SK-MEL-5 (cell line): ENCODE measurements at regions not wholly inside any gene's neighbourhood (a gene's known extent, or its start where the extent isn't known, plus 50 kb on each side); places are given as distances from the start of the nearest gene placed in this dataset.

Experiments
- DNase-seq: peaks from one replicate; pipeline ENCODE4 v3.0.0-alpha.2; 2016; ENCODE audit warnings: low read depth, low spot score
- in situ Hi-C: cut with HindIII; loops from 2 replicates; pipeline ENCODE4 v1.10.0; 2016; ENCODE audit warnings: low sequenced_read_pairs, high pct_unique_total_duplicates, low pct_unique_long_range_greater_than_20kb

- in situ Hi-C loops: no loop called here
- DNase-seq: peak; percentile 65
Observed at GRCh38 chr21:41640748-41641509, 125.9 kb downstream of the RIPK4 start.

DNA sequence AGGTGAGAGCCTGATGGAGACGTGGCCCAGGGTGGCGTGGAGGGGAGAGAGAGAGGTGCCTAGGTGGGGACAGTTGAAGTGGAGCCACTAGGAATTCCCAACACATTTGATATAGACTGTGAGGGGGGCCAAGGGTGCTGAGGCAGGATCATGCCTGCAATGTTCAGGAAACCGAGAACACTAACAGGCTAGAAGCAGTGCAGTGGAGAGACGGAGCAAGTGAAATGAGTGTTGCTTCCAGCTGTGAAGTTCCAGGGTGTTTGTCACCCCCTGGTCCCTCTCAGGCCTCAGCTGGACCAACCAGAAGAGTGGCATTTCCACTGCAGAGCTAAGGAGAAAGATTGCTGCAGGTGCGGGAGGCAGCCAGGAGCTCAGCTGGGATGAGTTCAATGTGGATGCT is 127.1 kb downstream of the RIPK4 start:
- DNase-seq: no peak
- in situ Hi-C loops: no loop called here

DNA sequence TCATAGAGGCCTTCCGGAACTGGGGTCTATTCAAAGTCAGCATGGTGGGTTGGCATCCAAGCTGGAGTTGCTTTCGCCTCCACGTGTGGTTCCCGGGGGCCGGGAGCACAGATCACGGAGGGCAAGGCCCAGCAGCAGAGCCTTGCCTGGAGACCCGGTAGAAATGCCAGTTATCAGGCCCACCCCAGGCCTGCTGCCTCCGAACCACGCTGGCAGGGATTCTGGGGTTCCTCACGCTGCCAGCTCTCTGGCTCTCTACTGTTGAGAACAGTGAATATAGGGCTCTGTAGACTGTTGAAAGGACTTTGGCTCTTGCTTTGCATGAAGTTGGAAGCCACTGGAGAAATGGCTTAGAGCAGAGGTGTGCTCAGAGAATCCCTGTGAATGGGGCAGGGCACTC is 127.5 kb downstream of the RIPK4 start:
- DNase-seq: no peak
- in situ Hi-C loops: no loop called here

DNA sequence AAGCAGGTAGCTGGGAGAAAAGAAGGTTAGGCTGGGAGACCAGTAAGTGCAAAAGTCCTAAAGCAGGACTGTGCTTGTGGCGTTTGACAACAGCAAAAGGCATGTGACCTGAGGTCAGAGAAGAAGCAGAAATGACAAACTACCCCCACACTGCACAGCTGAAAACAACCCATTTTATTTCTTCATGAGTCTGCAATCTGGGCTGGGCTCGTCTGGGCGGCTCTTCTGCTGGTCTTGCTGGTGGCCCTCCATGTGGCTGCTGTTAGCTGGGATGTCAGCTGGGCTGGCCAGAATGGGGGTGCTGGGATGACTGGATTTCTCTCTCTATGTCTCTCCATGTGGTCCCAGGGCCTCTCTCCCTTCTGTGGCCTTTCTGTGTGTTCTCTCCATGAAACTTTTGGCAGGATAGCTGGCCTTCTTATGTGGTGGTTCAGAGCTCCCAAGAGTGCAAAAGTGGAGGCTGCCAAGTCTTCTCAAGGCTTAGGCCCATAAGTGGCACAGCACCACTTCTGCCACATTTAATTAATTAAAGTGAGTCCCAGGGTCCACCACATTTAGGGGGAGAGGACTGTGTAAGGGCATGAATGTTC is 128.6 kb downstream of the RIPK4 start:
- DNase-seq: no peak
- in situ Hi-C loops: no loop called here

- in situ Hi-C loops: no loop called here
- no peak for DNase-seq
Observed at GRCh38 chr21:41636636-41637630, 129.0 kb upstream of the TMPRSS2 start.

DNA sequence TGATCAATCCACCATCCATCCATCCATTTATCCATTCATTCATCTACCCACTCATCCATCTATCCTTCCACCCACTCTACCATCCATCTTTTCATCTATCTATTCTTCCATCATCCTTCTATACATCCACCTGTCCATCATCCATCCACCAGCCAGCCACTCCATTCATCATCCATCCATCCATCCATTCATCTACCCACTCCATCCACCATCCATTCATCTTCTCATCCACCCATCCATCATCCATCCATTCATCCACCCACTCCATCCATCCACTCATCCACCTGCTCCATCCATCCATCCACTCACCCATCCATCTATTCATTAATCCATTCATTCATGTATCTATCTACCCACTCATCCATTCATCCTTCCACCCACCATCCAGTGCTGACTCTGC is 127.9 kb upstream of the TMPRSS2 start:
- in situ Hi-C loops: no loop called here
- DNase-seq: no peak

GRCh38 chr21:41634858-41635257 is 126.9 kb upstream of the TMPRSS2 start:
- in situ Hi-C loops: no loop called here
- no peak for DNase-seq

DNA sequence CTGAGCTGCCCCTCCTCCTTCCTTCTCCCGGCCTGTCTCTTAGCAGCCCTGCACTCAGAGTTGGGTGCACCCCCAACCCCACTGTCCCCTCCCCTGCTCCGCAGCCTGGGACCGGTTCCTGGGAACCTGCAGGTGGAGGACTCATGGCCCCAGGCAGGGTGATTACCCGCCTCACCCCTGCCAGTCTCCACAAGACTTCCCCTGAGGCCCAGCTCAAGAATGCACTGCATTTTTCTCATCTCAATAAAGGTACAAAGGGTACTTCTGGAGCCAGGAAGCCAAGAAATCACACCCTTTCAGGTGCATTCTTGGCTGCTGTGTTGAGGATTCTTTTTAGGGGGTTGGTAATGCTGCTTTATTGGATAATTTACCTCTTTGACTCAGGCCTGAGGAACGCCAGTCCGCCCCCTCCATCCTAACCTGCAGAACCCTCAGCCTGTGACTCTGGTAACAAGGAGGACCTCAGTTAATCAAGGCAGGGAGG is 126.3 kb upstream of the TMPRSS2 start:
- no peak for DNase-seq
- in situ Hi-C loops: no loop called here

DNA sequence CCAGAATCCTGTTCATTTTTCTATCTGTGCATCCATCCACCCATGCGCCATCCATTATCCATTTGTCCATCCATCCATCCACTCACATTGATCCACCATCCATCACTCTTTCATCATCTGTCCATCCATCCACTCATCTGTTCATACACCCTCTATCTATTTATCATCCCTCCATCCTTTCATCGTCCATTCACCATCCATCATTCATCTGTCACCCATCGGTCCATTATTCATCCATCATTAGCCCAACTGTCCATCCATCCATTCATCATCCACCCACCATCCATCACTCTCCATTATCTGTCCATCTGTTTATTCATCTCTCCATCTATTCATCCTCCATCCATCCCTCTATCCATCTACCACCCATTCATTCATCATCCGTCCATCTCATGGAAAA is 125.7 kb upstream of the TMPRSS2 start:
- no peak for DNase-seq
- in situ Hi-C loops: no loop called here

DNA sequence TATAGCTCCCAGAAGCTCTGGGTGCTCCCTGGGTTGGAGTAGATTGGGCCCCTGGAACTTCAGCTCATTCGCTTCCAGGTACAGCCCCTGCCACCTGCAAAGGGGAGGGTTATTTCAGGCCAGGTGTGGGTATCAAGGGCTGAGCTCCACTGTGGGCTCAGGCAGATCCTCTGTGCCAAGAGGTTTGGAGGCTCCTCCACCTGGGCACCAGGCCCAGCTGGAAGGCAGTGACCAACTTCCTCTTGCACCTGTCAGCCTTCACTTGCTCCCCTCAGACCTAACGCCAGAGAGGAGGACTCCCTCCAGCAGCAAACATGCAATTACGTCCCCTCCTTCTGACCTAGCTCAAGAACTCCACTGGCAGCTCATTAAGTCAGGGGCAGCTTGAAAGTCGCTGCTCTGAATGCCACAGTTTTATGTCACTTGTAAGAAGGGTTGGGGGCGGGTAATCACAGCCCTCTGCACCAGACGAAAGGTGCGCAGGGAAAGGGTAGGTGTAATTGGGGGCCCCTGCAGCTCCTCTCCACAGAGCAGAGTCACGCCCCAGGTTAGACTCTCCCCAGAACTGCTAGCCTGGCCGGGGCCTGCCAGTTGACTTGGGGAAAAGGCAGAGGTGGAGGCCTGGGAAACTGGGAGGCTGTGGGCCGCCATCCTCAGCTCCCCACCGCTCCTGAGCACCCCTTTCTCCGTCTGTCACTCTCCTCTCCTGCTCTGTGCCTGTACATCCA is 125.0 kb upstream of the TMPRSS2 start:
- no peak for DNase-seq
- in situ Hi-C loops: no loop called here

DNA sequence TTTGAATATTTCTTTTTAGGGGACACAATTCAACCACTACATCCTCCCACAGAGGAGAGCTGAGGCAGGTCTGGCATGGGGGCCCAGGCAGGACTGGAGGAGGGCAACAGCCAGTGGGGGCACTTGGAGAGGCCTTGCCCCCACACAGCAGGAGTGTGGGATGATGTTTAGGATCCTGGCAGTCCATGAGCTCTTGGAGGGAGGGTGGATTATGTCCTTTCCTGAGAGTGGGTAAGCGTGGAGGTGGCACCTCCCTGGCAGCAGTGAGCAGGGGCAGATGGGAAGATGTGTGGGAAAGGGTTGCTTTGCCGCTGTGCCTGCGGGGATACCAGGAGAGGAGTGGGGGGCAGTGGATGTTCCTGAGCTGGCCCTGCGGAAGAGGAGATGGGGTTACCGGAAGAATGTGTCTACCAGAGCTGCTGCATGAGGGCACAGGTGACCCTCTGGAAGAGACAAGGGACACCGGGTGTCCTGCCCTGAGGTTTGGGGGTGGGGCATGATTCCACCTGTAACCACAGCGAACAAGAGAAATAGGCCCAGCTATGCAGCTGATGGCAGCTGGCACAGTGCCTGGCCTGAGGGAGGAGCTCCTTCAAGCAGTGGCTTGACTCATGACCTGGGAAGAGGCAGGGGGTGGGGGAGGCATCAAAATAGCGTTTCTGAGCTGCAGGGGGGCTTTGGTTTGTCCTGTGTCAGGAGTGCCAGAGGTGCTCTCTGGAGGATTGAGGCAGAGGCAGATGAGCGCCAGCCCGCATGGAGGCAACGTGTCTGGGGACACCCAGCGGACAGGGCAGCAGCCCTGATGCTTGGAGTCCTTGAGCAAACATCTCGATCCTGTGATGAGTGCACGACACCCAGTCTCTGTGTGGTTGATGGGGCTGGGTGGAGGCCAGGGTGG is 123.9 kb upstream of the TMPRSS2 start:
- no peak for DNase-seq
- in situ Hi-C loops: no loop called here

DNA sequence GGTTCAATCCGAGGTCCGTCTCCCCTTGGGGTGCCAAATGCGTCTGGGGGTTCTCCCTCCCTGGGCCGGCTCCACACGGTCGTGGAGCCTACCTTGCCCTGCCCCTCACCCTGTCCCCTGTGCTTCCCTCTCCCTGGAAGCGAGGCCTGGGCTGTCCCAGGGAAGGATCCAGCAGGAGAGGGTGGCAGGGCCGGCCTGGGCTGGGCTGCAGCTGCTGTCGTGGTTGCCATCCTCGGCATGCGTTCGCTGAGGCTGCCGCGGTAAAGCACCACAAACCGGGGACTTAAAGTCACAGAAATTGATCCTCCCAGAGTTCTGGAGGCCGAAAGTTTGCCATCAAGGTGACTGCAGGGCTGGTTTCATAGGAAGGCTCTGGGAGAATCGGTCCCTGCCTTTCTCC is 123.0 kb upstream of the TMPRSS2 start:
- in situ Hi-C loops: no loop called here

GRCh38 chr21:41630249-41630648 is 122.3 kb upstream of the TMPRSS2 start:
- in situ Hi-C loops: no loop called here
- no peak for DNase-seq

More for the DNA sequence above, 123.0 kb upstream of the TMPRSS2 start:
- DNase-seq: no peak

DNA sequence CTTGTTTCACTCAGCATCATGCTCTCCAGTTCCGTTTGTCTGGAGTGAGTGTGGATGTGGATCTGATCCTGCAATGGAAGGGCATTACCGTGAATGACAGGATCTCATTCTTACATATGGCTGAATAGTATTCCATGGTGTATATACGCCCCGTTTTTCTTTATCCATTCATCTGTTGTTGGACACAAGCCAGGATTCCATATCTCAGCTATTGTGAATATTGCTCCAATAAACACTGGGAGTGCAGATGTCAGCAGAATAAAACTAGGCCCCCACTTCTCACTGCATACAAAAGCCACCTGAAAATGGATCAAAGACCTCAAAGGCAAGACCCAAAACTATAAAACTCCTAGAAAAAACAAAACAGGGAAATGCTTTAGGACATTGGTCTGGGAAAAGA is 120.3 kb upstream of the TMPRSS2 start:
- in situ Hi-C loops: no loop called here
- no peak for DNase-seq

- no peak for DNase-seq
- in situ Hi-C loops: no loop called here
Observed at GRCh38 chr21:41627428-41627827, 119.5 kb upstream of the TMPRSS2 start.

- no peak for DNase-seq
- in situ Hi-C loops: no loop called here
Observed at GRCh38 chr21:41626021-41626420, 118.1 kb upstream of the TMPRSS2 start.

DNA sequence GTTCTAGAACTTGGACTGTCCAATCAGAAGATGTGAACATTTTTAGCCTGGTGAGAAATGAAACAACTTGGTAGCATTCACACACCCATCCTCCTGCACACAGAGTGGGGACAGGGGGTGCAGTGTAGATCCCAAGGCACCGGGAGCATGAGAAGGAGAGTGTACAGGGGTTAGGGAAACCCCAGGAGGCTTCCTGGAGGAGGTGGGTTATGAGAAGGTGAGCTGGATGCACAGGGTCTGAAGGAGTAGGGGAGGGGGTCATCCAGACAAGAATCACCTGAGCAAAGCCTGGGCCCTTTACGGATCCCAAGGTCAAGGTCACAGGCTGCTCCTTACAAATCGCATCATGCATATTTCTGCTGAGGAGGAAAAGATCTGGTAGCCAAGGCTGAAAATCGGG is 117.5 kb upstream of the TMPRSS2 start:
- in situ Hi-C loops: no loop called here

More for the DNA sequence above, 117.5 kb upstream of the TMPRSS2 start:
- DNase-seq: no peak
